GM23338 (cell line): ENCODE measurements at regions not wholly inside any gene's neighbourhood (a gene's known extent, or its start where the extent isn't known, plus 50 kb on each side); places are given as distances from the start of the nearest gene placed in this dataset.

Source experiments
- ATAC-seq: fragments of 200-7000 bp; cut with Tn5 transposase; 3 replicates; pipeline ENCODE4 v1.9.1; 2020
- DNase-seq: peaks from one replicate; pipeline ENCODE4 v3.0.0-alpha.2; 2015; ENCODE audit warnings: low spot score
- H2AFZ ChIP-seq: fragments of 200-600 bp; sonication (generic); 2 replicates; pipeline ENCODE4 v1.8.0; 2016; ENCODE audit warnings: antibody characterized with exemption, mild to moderate bottlenecking, moderate library complexity
- H3F3A ChIP-seq: fragments of 200-600 bp; sonication (generic); replicated peaks from 2 replicates; pipeline ENCODE4 v1.8.0; 2017; ENCODE audit warnings: antibody characterized with exemption, mixed run types, low read depth
- H3K27ac ChIP-seq: fragments of 200-600 bp; sonication (generic); 2 replicates; pipeline ENCODE4 v1.6.1; 2016; ENCODE audit warnings: low read depth
- H3K27me3 ChIP-seq: fragments of 200-600 bp; sonication (generic); 2 replicates; pipeline ENCODE4 v1.8.0; 2016; ENCODE audit warnings: mild to moderate bottlenecking, mixed run types, moderate library complexity; ENCODE audit not compliant: insufficient read depth
- H3K36me3 ChIP-seq: fragments of 200-600 bp; sonication (generic); 2 replicates; pipeline ENCODE4 v1.8.0; 2016; ENCODE audit warnings: mild to moderate bottlenecking; ENCODE audit not compliant: insufficient read depth
- H3K4me1 ChIP-seq: fragments of 200-600 bp; sonication (generic); 2 replicates; pipeline ENCODE4 v1.8.0; 2016; ENCODE audit warnings: mild to moderate bottlenecking, moderate library complexity; ENCODE audit not compliant: insufficient read depth
- H3K4me2 ChIP-seq: fragments of 200-600 bp; sonication (generic); 2 replicates; pipeline ENCODE4 v1.7.1; 2017; ENCODE audit warnings: mixed run types
- H3K4me3 ChIP-seq: fragments of 200-600 bp; sonication (generic); 2 replicates; pipeline ENCODE4 v1.6.1; 2016; ENCODE audit warnings: mixed run types
- H3K79me2 ChIP-seq: fragments of 200-600 bp; sonication (generic); replicated peaks from 2 replicates; pipeline ENCODE4 v1.8.0; 2017; ENCODE audit warnings: mild to moderate bottlenecking; ENCODE audit not compliant: insufficient read depth
- H3K9me2 ChIP-seq: fragments of 200-600 bp; sonication (generic); 2 replicates; pipeline ENCODE4 v1.8.0; 2017; ENCODE audit not compliant: insufficient read depth
- H4K20me1 ChIP-seq: fragments of 200-600 bp; sonication (generic); replicated peaks from 2 replicates; pipeline ENCODE4 v1.8.0; 2017; ENCODE audit warnings: mild to moderate bottlenecking; ENCODE audit not compliant: insufficient read depth
- H3K27ac Mint-ChIP-seq: 2 replicates; pipeline ENCODE4 v1.8.0; 2020; ENCODE audit warnings: inconsistent platforms, mild to moderate bottlenecking, moderate library complexity, mixed read lengths
- H3K27me3 Mint-ChIP-seq: 3 replicates; pipeline ENCODE4 v1.8.0; 2022; ENCODE audit warnings: low read depth, mild to moderate bottlenecking, moderate library complexity, mixed read lengths, inconsistent platforms; ENCODE audit not compliant: insufficient read depth, poor library complexity
- H3K36me3 Mint-ChIP-seq: 3 replicates; pipeline ENCODE4 v1.8.0; 2021; ENCODE audit warnings: low read depth, mild to moderate bottlenecking, inconsistent platforms, moderate library complexity, mixed read lengths
- H3K4me1 Mint-ChIP-seq: 3 replicates; pipeline ENCODE4 v1.8.0; 2020; ENCODE audit warnings: mild to moderate bottlenecking, inconsistent platforms, mixed read lengths
- H3K4me3 Mint-ChIP-seq: 3 replicates; pipeline ENCODE4 v1.8.0; 2021; ENCODE audit warnings: moderate library complexity, mild to moderate bottlenecking, inconsistent platforms, mixed read lengths
- H3K9me3 Mint-ChIP-seq: 3 replicates; pipeline ENCODE4 v1.8.0; 2020; ENCODE audit warnings: moderate library complexity, mild to moderate bottlenecking, inconsistent platforms, mixed read lengths
- CREB1 ChIP-seq: fragments of 250-450 bp; sonication (Bioruptor Pico); IDR thresholded peaks from 2 replicates; pipeline ENCODE4 v1.5.0; 2020; ENCODE audit warnings: low read depth, mild to moderate bottlenecking, moderate library complexity
- EZH2 ChIP-seq: fragments of 200-600 bp; sonication (generic); IDR thresholded peaks from one replicate; pipeline ENCODE4 v1.8.0; 2017; ENCODE audit warnings: antibody characterized with exemption, mild to moderate bottlenecking, low read depth; ENCODE audit not compliant: unreplicated experiment
- EZH2phosphoT487 ChIP-seq: fragments of 200-600 bp; sonication (generic); IDR thresholded peaks from one replicate; pipeline ENCODE4 v1.8.1; 2018; ENCODE audit warnings: antibody characterized with exemption; ENCODE audit not compliant: unreplicated experiment
- REST ChIP-seq: IDR thresholded peaks from one replicate; pipeline ENCODE4 v1.6.1; 2018; ENCODE audit warnings: antibody characterized with exemption; ENCODE audit not compliant: unreplicated experiment
- STAT1 ChIP-seq: IDR thresholded peaks from one replicate; pipeline ENCODE4 v1.6.1; 2016; ENCODE audit warnings: antibody characterized with exemption; ENCODE audit not compliant: unreplicated experiment
- ZNF462 ChIP-seq: fragments of 250-450 bp; sonication (Bioruptor Pico); IDR thresholded peaks from 2 replicates; pipeline ENCODE4 v1.5.0; 2020; ENCODE audit warnings: mild to moderate bottlenecking, moderate library complexity

DNA sequence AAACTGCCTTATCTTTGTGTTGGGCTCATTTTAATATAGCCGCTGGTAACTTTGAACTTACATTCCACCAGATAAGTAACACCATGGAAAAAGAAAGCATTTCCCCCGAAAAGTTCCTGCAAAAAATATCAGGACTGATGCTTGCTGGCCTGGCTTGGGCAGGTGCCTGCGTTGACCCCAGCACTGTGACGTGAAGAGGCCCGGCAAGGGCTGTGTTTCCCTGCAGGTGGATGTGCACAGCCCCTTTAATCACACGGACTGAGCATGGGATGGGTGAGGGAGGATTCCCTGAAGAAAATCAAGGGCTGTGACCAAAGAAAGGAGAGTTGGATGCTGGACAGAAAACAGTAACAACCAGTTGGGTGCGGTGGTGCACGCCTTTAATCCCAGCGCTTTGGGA, 138.2 kb downstream of the NSG2 start (continued):
- no peak for TF ChIP-seq ZNF462 (CRISPR knock-in tag)

GRCh38 chr5:174185506-174185905, 140.0 kb downstream of the NSG2 start:
- ATAC-seq: no peak
- no peak overlapping the region for H3K4me3 ChIP-seq
- H3K27ac Mint-ChIP-seq: no peak overlapping the region; the same call in 1 of the 2 replicates
- no peaks in the 10 kb centered on the region for H3K36me3 Mint-ChIP-seq
- peaks cover 10% of the 10 kb centered on the region for H3K27me3 Mint-ChIP-seq
- no peaks in the 10 kb centered on the region for H3K36me3 ChIP-seq
- H3K4me3 Mint-ChIP-seq: no peak overlapping the region
- H2AFZ ChIP-seq: no peak overlapping the region
- DNase-seq: no peak
- H3K27me3 ChIP-seq: no peaks in the 10 kb centered on the region
- no peaks in the 10 kb centered on the region; the same call in 1 of the 2 replicates for H3K9me2 ChIP-seq
- no peaks in the 10 kb centered on the region for H3K4me1 ChIP-seq
- H3K4me2 ChIP-seq: no peak overlapping the region
- no peaks in the 10 kb centered on the region for H3K79me2 ChIP-seq
- H3F3A ChIP-seq: no peaks in the 10 kb centered on the region
- no peaks in the 10 kb centered on the region for H4K20me1 ChIP-seq
- H3K27ac ChIP-seq: no peak overlapping the region
- H3K9me3 Mint-ChIP-seq: no peaks in the 10 kb centered on the region
- peaks cover 11% of the 10 kb centered on the region for H3K4me1 Mint-ChIP-seq
- TF ChIP-seq REST: no peak
- no peak for TF ChIP-seq EZH2
- no peak for TF ChIP-seq CREB1 (CRISPR knock-in tag)
- TF ChIP-seq EZH2phosphoT487: no peak
- no peak for TF ChIP-seq ZNF462 (CRISPR knock-in tag)
- no peak for TF ChIP-seq STAT1
